ENCODE measurements at regions not wholly inside any gene's neighbourhood (a gene's known extent, or its start where the extent isn't known, plus 50 kb on each side); places are given as distances from the start of the nearest gene placed in this dataset.

DNA sequence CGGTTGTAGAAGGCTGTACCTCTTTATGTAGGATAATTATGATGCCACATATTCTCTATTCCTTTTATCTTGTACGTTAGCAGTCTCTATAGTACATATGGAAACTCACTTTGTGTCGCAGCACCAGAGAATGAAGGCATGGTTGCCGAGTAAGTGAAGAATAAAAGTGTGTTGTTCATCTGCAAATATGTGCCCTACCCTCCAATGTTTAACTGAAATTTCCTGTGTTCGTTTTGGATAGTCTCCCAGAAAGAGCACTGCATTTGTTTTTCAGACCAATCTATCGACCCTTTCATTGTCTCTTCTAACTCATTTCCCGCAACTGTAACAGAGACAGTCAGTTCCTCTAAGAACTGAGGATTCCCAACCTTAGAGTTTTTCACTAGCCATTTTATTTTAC is 592.8 kb downstream of the TUSC7 start:
- no peak overlapping the region for H3K27ac ChIP-seq (ENCODE audit: low read length)
- H3K79me2 ChIP-seq (ENCODE audit: low read length) = no peaks in the 10 kb centered on the region
- no peak overlapping the region for H2AFZ ChIP-seq (ENCODE audit: low read depth, low read length)
- H3K27me3 ChIP-seq (ENCODE audit: low read depth, low read length) = no peaks in the 10 kb centered on the region
- no peak overlapping the region for H3K4me2 ChIP-seq (ENCODE audit: low read length)
- TF ChIP-seq, protein P1, sequence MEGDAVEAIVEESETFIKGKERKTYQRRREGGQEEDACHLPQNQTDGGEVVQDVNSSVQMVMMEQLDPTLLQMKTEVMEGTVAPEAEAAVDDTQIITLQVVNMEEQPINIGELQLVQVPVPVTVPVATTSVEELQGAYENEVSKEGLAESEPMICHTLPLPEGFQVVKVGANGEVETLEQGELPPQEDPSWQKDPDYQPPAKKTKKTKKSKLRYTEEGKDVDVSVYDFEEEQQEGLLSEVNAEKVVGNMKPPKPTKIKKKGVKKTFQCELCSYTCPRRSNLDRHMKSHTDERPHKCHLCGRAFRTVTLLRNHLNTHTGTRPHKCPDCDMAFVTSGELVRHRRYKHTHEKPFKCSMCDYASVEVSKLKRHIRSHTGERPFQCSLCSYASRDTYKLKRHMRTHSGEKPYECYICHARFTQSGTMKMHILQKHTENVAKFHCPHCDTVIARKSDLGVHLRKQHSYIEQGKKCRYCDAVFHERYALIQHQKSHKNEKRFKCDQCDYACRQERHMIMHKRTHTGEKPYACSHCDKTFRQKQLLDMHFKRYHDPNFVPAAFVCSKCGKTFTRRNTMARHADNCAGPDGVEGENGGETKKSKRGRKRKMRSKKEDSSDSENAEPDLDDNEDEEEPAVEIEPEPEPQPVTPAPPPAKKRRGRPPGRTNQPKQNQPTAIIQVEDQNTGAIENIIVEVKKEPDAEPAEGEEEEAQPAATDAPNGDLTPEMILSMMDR (IDR thresholded peaks at IDR 0.05; ENCODE audit: low read depth, low read length) = no peak
- TF ChIP-seq EZH2phosphoT487 (IDR thresholded peaks at IDR 0.05; ENCODE audit: low read depth) = no peak
- no peaks in the 10 kb centered on the region for H4K20me1 ChIP-seq (ENCODE audit: insufficient read depth, low read length)
- H3K4me1 ChIP-seq (ENCODE audit: low read length) = peaks cover 10% of the 10 kb centered on the region; the same call in 1 of the 2 replicates
- H3K9me3 ChIP-seq (ENCODE audit: insufficient read depth, low read length) = no peaks in the 10 kb centered on the region
- no peak overlapping the region for H3K9ac ChIP-seq (ENCODE audit: low read length)
- no peak overlapping the region for H3K4me3 ChIP-seq (ENCODE audit: low read length)
- H3K36me3 ChIP-seq (replicated peaks; ENCODE audit: low read depth, low read length) = no peaks in the 10 kb centered on the region

DNA sequence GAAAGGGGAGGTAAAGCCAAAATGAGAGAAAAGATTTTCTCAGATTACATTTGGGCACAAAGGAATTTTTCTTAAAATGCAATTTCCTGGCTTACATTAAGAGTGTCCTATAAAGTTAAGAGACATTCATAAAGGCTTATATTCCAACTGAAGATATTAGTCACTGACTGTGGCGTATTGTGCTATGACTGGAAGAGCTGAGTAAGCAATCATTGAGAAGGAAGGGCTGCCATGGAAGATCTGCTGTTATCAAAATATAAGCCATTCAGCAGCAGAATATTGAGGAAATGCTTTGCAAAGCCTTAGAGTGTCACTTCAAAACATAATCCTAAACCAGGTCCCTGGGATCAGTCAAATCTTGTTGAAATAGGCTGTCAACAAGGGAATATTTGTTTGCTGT is 593.9 kb downstream of the TUSC7 start:
- Histone ChIP-seq H3K9me3 (ENCODE audit: insufficient read depth, low read length) (no peaks in the 10 kb centered on the region), H3K4me1 (ENCODE audit: low read length) (peaks cover 10% of the 10 kb centered on the region; the same call in 1 of the 2 replicates), H3K79me2 (ENCODE audit: low read length) (no peaks in the 10 kb centered on the region), H3K9ac (ENCODE audit: low read length) (no peak overlapping the region), H2AFZ (ENCODE audit: low read depth, low read length) (no peak overlapping the region), H3K27ac (ENCODE audit: low read length) (no peak overlapping the region), H3K36me3 (replicated peaks; ENCODE audit: low read depth, low read length) (no peaks in the 10 kb centered on the region), H4K20me1 (ENCODE audit: insufficient read depth, low read length) (no peaks in the 10 kb centered on the region), H3K27me3 (ENCODE audit: low read depth, low read length) (no peaks in the 10 kb centered on the region), H3K4me3 (ENCODE audit: low read length) (no peak overlapping the region), H3K4me2 (ENCODE audit: low read length) (no peak overlapping the region)
- TF ChIP-seq, protein P1 (IDR thresholded peaks at IDR 0.05; ENCODE audit: low read depth, low read length) = no peak
- TF ChIP-seq EZH2phosphoT487 (IDR thresholded peaks at IDR 0.05; ENCODE audit: low read depth) = no peak

DNA sequence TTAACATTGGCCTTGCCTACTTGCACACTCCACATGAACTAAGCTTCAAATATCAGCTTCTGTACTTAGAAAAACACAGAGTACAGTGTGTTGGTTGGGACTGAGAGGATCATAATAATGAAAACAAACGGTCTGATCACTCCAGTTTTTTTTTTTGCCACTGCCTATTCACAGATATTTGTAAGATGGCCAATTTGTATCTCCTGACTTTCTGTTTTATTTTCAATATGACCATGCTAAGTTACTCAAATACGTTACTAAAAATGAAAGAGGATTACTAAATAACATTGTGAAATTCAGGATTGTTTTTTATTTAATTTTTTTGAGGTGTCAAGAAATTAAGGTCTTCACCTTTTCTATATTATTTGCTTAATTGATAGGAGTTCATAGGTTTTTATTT is 595.1 kb downstream of the TUSC7 start:
- H3K27me3 ChIP-seq (ENCODE audit: low read depth, low read length) = no peaks in the 10 kb centered on the region
- H3K4me2 ChIP-seq (ENCODE audit: low read length) = no peak overlapping the region; the same call in 1 of the 2 replicates
- H3K4me3 ChIP-seq (ENCODE audit: low read length) = no peak overlapping the region
- TF ChIP-seq, protein P1 (IDR thresholded peaks at IDR 0.05; ENCODE audit: low read depth, low read length) = no peak
- no peak for TF ChIP-seq EZH2phosphoT487 (IDR thresholded peaks at IDR 0.05; ENCODE audit: low read depth)
- no peak overlapping the region for H2AFZ ChIP-seq (ENCODE audit: low read depth, low read length)
- no peaks in the 10 kb centered on the region for H3K36me3 ChIP-seq (replicated peaks; ENCODE audit: low read depth, low read length)
- no peak overlapping the region for H3K27ac ChIP-seq (ENCODE audit: low read length)
- no peak overlapping the region for H3K9ac ChIP-seq (ENCODE audit: low read length)
- H4K20me1 ChIP-seq (ENCODE audit: insufficient read depth, low read length) = no peaks in the 10 kb centered on the region
- no peaks in the 10 kb centered on the region for H3K9me3 ChIP-seq (ENCODE audit: insufficient read depth, low read length)
- no peaks in the 10 kb centered on the region for H3K79me2 ChIP-seq (ENCODE audit: low read length)
- H3K4me1 ChIP-seq (ENCODE audit: low read length) = peaks cover 10% of the 10 kb centered on the region; the same call in 1 of the 2 replicates

DNA sequence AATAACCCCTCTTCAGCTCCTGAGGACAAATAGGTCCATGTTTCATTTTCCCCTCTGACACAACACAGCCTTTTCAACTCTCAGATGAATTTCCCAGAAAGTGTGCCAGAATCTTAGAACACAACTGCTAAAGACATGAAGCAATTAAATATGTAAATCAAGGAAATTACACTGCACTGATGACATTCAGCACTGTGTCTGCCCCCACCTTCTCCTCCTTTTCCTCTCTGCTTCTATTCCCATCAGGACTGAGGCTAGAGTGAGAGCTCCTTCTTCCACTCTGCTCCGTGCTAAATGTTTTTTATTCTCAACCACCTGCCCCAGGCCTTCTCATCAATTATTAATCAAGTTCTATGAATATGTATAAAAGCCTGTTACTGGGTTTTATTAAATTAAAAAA is 596.1 kb downstream of the TUSC7 start:
- Histone ChIP-seq H3K36me3 (replicated peaks; ENCODE audit: low read depth, low read length) (no peaks in the 10 kb centered on the region), H3K27me3 (ENCODE audit: low read depth, low read length) (no peaks in the 10 kb centered on the region), H3K9ac (ENCODE audit: low read length) (no peak overlapping the region), H3K4me1 (ENCODE audit: low read length) (peaks cover 10% of the 10 kb centered on the region; the same call in 1 of the 2 replicates), H3K4me2 (ENCODE audit: low read length) (no peak overlapping the region), H3K4me3 (ENCODE audit: low read length) (no peak overlapping the region), H3K79me2 (ENCODE audit: low read length) (no peaks in the 10 kb centered on the region), H4K20me1 (ENCODE audit: insufficient read depth, low read length) (no peaks in the 10 kb centered on the region), H2AFZ (ENCODE audit: low read depth, low read length) (no peak overlapping the region), H3K27ac (ENCODE audit: low read length) (no peak overlapping the region), H3K9me3 (ENCODE audit: insufficient read depth, low read length) (no peaks in the 10 kb centered on the region)
- TF ChIP-seq EZH2phosphoT487 (IDR thresholded peaks at IDR 0.05; ENCODE audit: low read depth) = no peak
- TF ChIP-seq, protein P1 (IDR thresholded peaks at IDR 0.05; ENCODE audit: low read depth, low read length) = no peak

All from OCI-LY3 (cell line).